H1 (cell line): ENCODE measurements at regions not wholly inside any gene's neighbourhood (a gene's known extent, or its start where the extent isn't known, plus 50 kb on each side); places are given as distances from the start of the nearest gene placed in this dataset.

Experiments used
- CTCF ChIA-PET: fragments of 300-600 bp; sonication (Branson Sonifier 250); formaldehyde crosslinking; loops from one replicate; lab custom pipeline; 2021; ENCODE audit not compliant: partially characterized antibody; lab: Charles Lee
- POLR2A ChIA-PET: fragments of 300-600 bp; sonication (Branson Sonifier 250); formaldehyde crosslinking; loops from one replicate; lab custom pipeline; 2021; ENCODE audit warnings: inconsistent platforms; ENCODE audit not compliant: partially characterized antibody; lab: Charles Lee
- DNase-seq, 2 experiments: peaks; one replicate each; pipeline versions ENCODE4 v3.0.0 to v3.0.0-alpha.2; 2010 to 2022; ENCODE audit warnings: low spot score in 2 of 2, low read depth in 1 of 2, mixed read lengths in 1 of 2
- FAIRE-seq: peaks from 2 replicates; lab custom pipeline; 2011; peaks lifted over from hg19 to GRCh38; lab: Jason Lieb, UNC
- H2AFZ ChIP-seq: 2 replicates; pipeline ENCODE4 v1.8.1; 2012; ENCODE audit warnings: low read length, inconsistent platforms
- H2AK5ac ChIP-seq: 2 replicates; pipeline ENCODE4 v1.6.1; 2013; ENCODE audit warnings: low read depth, low read length
- H2BK120ac ChIP-seq: replicated peaks from 2 replicates; pipeline ENCODE3; 2013; ENCODE audit warnings: low read depth, low read length, inconsistent platforms
- H2BK12ac ChIP-seq: 2 replicates; pipeline ENCODE4 v1.6.1; 2013; ENCODE audit warnings: low read depth, low read length
- H2BK15ac ChIP-seq: 2 replicates; pipeline ENCODE4 v1.6.1; 2013; ENCODE audit warnings: low read length
- H2BK20ac ChIP-seq: 2 replicates; pipeline ENCODE4 v1.6.1; 2013; ENCODE audit warnings: low read length
- H2BK5ac ChIP-seq: 2 replicates; pipeline ENCODE4 v1.6.1; 2013; ENCODE audit warnings: low read depth, low read length
- H3K14ac ChIP-seq: 2 replicates; pipeline ENCODE4 v1.6.1; 2013; ENCODE audit warnings: inconsistent platforms; ENCODE audit not compliant: insufficient read length
- H3K18ac ChIP-seq: 2 replicates; pipeline ENCODE4 v1.6.1; 2013; ENCODE audit warnings: low read length; ENCODE audit errors: extremely low read depth
- H3K23ac ChIP-seq: 2 replicates; pipeline ENCODE4 v1.6.1; 2013; ENCODE audit warnings: inconsistent platforms; ENCODE audit not compliant: insufficient read length
- H3K23me2 ChIP-seq: 2 replicates; pipeline ENCODE4 v1.6.1; 2013; ENCODE audit warnings: low read depth, low read length
- H3K27ac ChIP-seq: 2 replicates; pipeline ENCODE4 v1.6.1; 2011; ENCODE audit warnings: low read depth, low read length, inconsistent platforms
- H3K27me3 ChIP-seq, 4 experiments: replicated peaks in 1 of 4; 1 replicate in 1 of 4; 2 replicates in 3 of 4; pipeline versions ENCODE4 v1.6.1 to v1.8.1; 2011 to 2013; ENCODE audit warnings: low read length in 3 of 4, mild to moderate bottlenecking in 3 of 4, inconsistent platforms in 2 of 4, mixed read lengths in 2 of 4, moderate library complexity in 1 of 4; ENCODE audit not compliant: control insufficient read depth in 3 of 4, insufficient read depth in 3 of 4; ENCODE audit errors: extremely low read depth in 1 of 4
- H3K36me3 ChIP-seq, 4 experiments: 2 replicates each; pipeline versions ENCODE4 v1.6.1 to v1.8.1; 2011 to 2013; ENCODE audit warnings: mild to moderate bottlenecking in 4 of 4, low read length in 3 of 4, moderate library complexity in 2 of 4, control low read depth in 1 of 4, inconsistent platforms in 1 of 4; ENCODE audit not compliant: insufficient read depth in 4 of 4, control insufficient read depth in 2 of 4
- H3K4ac ChIP-seq: replicated peaks from 2 replicates; pipeline ENCODE3; 2013; ENCODE audit warnings: low read length, low read depth, mixed read lengths, inconsistent platforms; ENCODE audit not compliant: insufficient read length
- H3K4me1 ChIP-seq, 4 experiments: replicated peaks in 1 of 4; 1 replicate in 1 of 4; 2 replicates in 3 of 4; pipeline versions ENCODE4 v1.6.1 to v1.8.1; 2011 to 2013; ENCODE audit warnings: low read length in 3 of 4, inconsistent platforms in 2 of 4, mixed read lengths in 1 of 4; ENCODE audit not compliant: insufficient read depth in 4 of 4, control insufficient read depth in 3 of 4
- H3K4me2 ChIP-seq, 2 experiments: 2 replicates each; pipeline versions ENCODE4 v1.6.1 to v1.8.1; 2011 to 2013; ENCODE audit warnings: low read depth in 2 of 2, low read length in 2 of 2, control low read depth in 1 of 2, inconsistent platforms in 1 of 2, mild to moderate bottlenecking in 1 of 2; ENCODE audit not compliant: insufficient read depth in 1 of 2
- H3K4me3 ChIP-seq, 4 experiments: fragments of 200-600, 300-600 bp in 1 of 4; sonication (generic), shearing (Covaris generic), sonication (Bioruptor Twin) in 1 of 4; 2 replicates each; pipeline versions ENCODE4 v1.5.1 to v1.8.1; 2011 to 2016; ENCODE audit warnings: low read length in 4 of 4, low read depth in 3 of 4, control low read depth in 2 of 4, inconsistent platforms in 2 of 4, mild to moderate bottlenecking in 2 of 4, mixed read lengths in 1 of 4, moderate library complexity in 1 of 4; ENCODE audit not compliant: insufficient read depth in 2 of 4; ENCODE audit errors: extremely low read depth in 1 of 4
- H3K56ac ChIP-seq: replicated peaks from 2 replicates; pipeline ENCODE3; 2013; ENCODE audit warnings: low read depth, mild to moderate bottlenecking, mixed read lengths, low read length, inconsistent platforms; ENCODE audit not compliant: insufficient read length
- H3K79me1 ChIP-seq: 2 replicates; pipeline ENCODE4 v1.6.1; 2013; ENCODE audit warnings: low read depth, low read length, control low read depth
- H3K79me2 ChIP-seq, 2 experiments: 2 replicates each; pipeline versions ENCODE4 v1.6.1 to v1.8.1; 2012 to 2013; ENCODE audit warnings: low read length in 2 of 2, mild to moderate bottlenecking in 2 of 2, inconsistent platforms in 1 of 2; ENCODE audit not compliant: insufficient read depth in 2 of 2, control insufficient read depth in 1 of 2
- H3K9ac ChIP-seq, 4 experiments: replicated peaks in 1 of 4; 1 replicate in 1 of 4; 2 replicates in 3 of 4; pipeline versions ENCODE4 v1.6.1 to v1.8.1; 2011 to 2013; ENCODE audit warnings: low read depth in 3 of 4, low read length in 3 of 4, control low read depth in 2 of 4, mild to moderate bottlenecking in 2 of 4, moderate library complexity in 2 of 4, inconsistent platforms in 1 of 4; ENCODE audit errors: extremely low read depth in 1 of 4
- H3K9me3 ChIP-seq, 2 experiments: 2 replicates each; pipeline versions ENCODE4 v1.6.1 to v1.8.1; 2012 to 2013; ENCODE audit warnings: mild to moderate bottlenecking in 2 of 2, moderate library complexity in 2 of 2, control low read depth in 1 of 2, inconsistent platforms in 1 of 2, low read depth in 1 of 2, low read length in 1 of 2, mixed read lengths in 1 of 2; ENCODE audit not compliant: insufficient read depth in 2 of 2
- H4K20me1 ChIP-seq, 2 experiments: replicated peaks in 1 of 2; 2 replicates each; pipeline versions ENCODE3 to v1.8.1; 2011 to 2013; ENCODE audit warnings: inconsistent platforms in 2 of 2, low read length in 2 of 2, mild to moderate bottlenecking in 1 of 2; ENCODE audit not compliant: insufficient read depth in 2 of 2, control insufficient read depth in 1 of 2
- H4K5ac ChIP-seq: 2 replicates; pipeline ENCODE4 v1.6.1; 2013; ENCODE audit warnings: low read length, low read depth, mixed read lengths, inconsistent platforms; ENCODE audit not compliant: insufficient read length
- H4K8ac ChIP-seq: 2 replicates; pipeline ENCODE4 v1.8.0; 2013; ENCODE audit warnings: mild to moderate bottlenecking, moderate library complexity, low read length, inconsistent platforms; ENCODE audit not compliant: insufficient read depth; ENCODE audit errors: extremely low read depth
- H4K91ac ChIP-seq: replicated peaks from 2 replicates; pipeline ENCODE3; 2013; ENCODE audit warnings: low read length, mixed read lengths, inconsistent platforms; ENCODE audit not compliant: insufficient read length
- JUND ChIP-seq: IDR thresholded peaks from 2 replicates; pipeline ENCODE4 v1.6.1; 2011; ENCODE audit warnings: mild to moderate bottlenecking, improper control_type of control experiment, low read length
- RBBP5 ChIP-seq: IDR thresholded peaks from 2 replicates; pipeline ENCODE4 v1.7.1; 2012; ENCODE audit warnings: low read depth, mild to moderate bottlenecking, inconsistent platforms, low read length, moderate library complexity, borderline replicate concordance
- SIN3A ChIP-seq, 2 experiments: IDR thresholded peaks in 1 of 2; conservative IDR thresholded peaks in 1 of 2; 2 replicates each; pipeline ENCODE4 v1.6.1; 2011 to 2012; ENCODE audit warnings: low read length in 2 of 2, improper control_type of control experiment in 1 of 2, low read depth in 1 of 2, mild to moderate bottlenecking in 1 of 2
- WGBS, 2 experiments: shearing (Covaris generic) in 1 of 2; methylation state at CpG; one replicate each; pipeline versions ENCODE4 v1.1.6 to v1.1.7; 2013 to 2015; ENCODE audit warnings: low lambda C conversion rate in 2 of 2, mixed read lengths in 2 of 2, inconsistent platforms in 1 of 2, low coverage in 1 of 2, missing lambda C conversion rate in 1 of 2; ENCODE audit not compliant: insufficient replicate concordance in 2 of 2, insufficient coverage in 1 of 2, insufficient read length in 1 of 2; ENCODE audit errors: extremely low coverage in 1 of 2, missing lambda C conversion rate in 1 of 2; 5-methylcytosine and 5-hydroxymethylcytosine counted together

GRCh38 chr1:67918067-67918466 is 84.8 kb upstream of the GNG12 start:
- no peak overlapping the region for H2AFZ ChIP-seq
- no peak for DNase-seq
- H2BK20ac ChIP-seq = no peak overlapping the region
- H2AK5ac ChIP-seq = no peak overlapping the region
- H3K27ac ChIP-seq = no peak overlapping the region
- no peaks in the 10 kb centered on the region for H3K4me1 ChIP-seq
- no peaks in the 10 kb centered on the region for H3K23me2 ChIP-seq
- H2BK120ac ChIP-seq = no peak overlapping the region
- no peak overlapping the region; the same call in 1 of the 2 replicates for H2BK15ac ChIP-seq
- H3K27me3 ChIP-seq = no peaks in the 10 kb centered on the region
- H3K9me3 ChIP-seq = no peaks in the 10 kb centered on the region
- no peaks in the 10 kb centered on the region for H3K79me1 ChIP-seq
- WGBS, 2 experiments = 83% methylated on average over 2 of the region's 2 CpGs; no CpG with 5 or more reads in 1 of the 2 experiments
- H3K56ac ChIP-seq = no peak overlapping the region
- H3K23ac ChIP-seq = no peak overlapping the region
- CTCF ChIA-PET = interaction anchor here (0.8 kb wide), 1 partner anchor 23 kb away, joined by 4 read pairs; no protein-coding TSS in a partner anchor
- TF ChIP-seq JUND (no peak), RBBP5 (no peak), SIN3A (conservative IDR thresholded peaks at IDR 0.05 in 1 of 2, IDR thresholded peaks at IDR 0.05 in 1 of 2; ENCODE audit: low read depth in 1 of 2, low read length in 2 of 2) (no peak)
- TF ChIP-seq, all 59 proteins: peak for 0
- Histone ChIP-seq H3K36me3 (no peaks in the 10 kb centered on the region), H3K4ac (no peak overlapping the region), H4K20me1 (no peaks in the 10 kb centered on the region), H3K9ac (no peak overlapping the region), H4K8ac (no peak overlapping the region), H4K91ac (no peak overlapping the region), H3K4me2 (no peak overlapping the region), H3K4me3 (no peak overlapping the region), H3K79me2 (no peaks in the 10 kb centered on the region), H4K5ac (no peak overlapping the region), H3K18ac (no peak overlapping the region), H2BK12ac (no peak overlapping the region), H3K14ac (no peak overlapping the region), H2BK5ac (no peak overlapping the region)
- FAIRE-seq = no peak
- POLR2A ChIA-PET = no interaction called here
